Astrocyte (in vitro differentiated cells and primary cell): ENCODE measurements at regions not wholly inside any gene's neighbourhood (a gene's known extent, or its start where the extent isn't known, plus 50 kb on each side); places are given as distances from the start of the nearest gene placed in this dataset.

Source experiments
- CTCF ChIP-seq: IDR thresholded peaks from 2 replicates; pipeline ENCODE4 v1.5.1; 2011; ENCODE audit warnings: low read depth, mild to moderate bottlenecking, inconsistent platforms, low read length, moderate library complexity; ENCODE audit not compliant: insufficient read depth
- EZH2 ChIP-seq: IDR thresholded peaks from 2 replicates; pipeline ENCODE4 v1.6.1; 2012; ENCODE audit warnings: mild to moderate bottlenecking, low read length, inconsistent platforms; ENCODE audit not compliant: insufficient read depth

- TF ChIP-seq EZH2 = no peak
- no peak for TF ChIP-seq CTCF
These were observed 616.9 kb downstream of the CSNK1G3 start for GRCh38 chr5:124128867-124129266.
